Forelimb muscle (tissue), 1 donor: ENCODE measurements at regions not wholly inside any gene's neighbourhood (a gene's known extent, or its start where the extent isn't known, plus 50 kb on each side); places are given as distances from the start of the nearest gene placed in this dataset.
"Not testable (repeated sequence)": the region's sequence is repeated elsewhere in the genome, so short reads cannot be mapped to it uniquely, and the experiment has no call there.

Source experiments
- DNase-seq: peaks from one replicate; pipeline ENCODE4 v3.0.0-alpha.2; 2013; ENCODE audit warnings: low read depth

DNA sequence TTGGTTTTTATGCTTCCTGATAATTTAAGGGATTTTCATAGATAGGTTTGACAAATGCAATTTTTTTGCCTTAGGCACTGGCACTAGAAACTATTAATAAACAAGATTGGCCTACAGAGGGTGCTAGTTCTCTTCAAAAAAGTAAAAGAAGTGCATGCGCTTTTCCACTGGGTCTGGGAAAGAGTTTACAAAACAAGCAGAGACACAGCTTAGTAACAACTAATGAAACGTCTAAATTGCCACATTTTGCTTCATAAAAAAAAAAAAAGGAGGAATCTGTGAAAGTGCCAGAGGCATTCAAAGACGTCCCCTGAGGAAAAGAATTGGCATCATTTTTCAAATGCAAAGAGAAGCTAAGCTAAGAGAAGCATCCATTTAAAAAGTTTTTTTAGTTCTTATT, 58.3 kb upstream of the EEA1 start:
- peak; percentile 69 for DNase-seq

DNA sequence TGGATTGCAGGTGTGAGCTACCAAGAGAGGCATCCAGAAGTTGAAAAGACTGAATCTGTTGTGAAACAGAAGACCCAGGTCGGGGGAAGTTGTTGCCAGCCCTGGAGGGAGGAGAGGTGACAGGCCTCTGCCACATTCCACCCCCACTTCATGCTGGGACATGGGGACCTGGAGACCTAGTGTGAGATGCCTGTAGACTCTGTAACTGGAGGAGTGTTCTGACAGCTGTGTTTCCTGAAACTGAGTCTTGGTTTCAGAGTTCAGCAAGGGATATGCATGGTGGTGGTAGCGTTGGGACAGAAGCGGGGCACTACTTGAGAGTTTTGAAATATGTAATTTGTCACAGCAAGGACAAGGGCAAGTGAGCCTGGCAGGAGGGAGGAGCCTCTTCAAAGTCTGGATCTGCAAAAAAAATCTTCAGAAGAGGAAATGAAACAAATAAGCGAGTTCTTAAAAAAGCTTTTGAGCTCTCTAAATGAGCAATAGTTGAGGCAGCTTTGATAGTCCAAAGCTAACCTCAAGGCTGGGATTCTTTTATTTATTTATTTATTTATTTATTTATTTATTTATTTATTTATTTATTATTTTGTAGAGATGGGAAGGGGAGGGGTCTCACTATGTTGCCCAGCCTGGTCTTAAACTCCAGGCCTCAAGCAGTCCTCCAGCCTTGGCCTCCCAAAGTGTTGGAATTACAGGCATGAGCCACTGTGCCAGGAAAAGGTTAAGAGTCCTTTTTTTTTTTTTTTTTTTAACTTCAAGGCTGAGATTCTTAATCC, 58.9 kb upstream of the EEA1 start:
- no peak for DNase-seq

DNA sequence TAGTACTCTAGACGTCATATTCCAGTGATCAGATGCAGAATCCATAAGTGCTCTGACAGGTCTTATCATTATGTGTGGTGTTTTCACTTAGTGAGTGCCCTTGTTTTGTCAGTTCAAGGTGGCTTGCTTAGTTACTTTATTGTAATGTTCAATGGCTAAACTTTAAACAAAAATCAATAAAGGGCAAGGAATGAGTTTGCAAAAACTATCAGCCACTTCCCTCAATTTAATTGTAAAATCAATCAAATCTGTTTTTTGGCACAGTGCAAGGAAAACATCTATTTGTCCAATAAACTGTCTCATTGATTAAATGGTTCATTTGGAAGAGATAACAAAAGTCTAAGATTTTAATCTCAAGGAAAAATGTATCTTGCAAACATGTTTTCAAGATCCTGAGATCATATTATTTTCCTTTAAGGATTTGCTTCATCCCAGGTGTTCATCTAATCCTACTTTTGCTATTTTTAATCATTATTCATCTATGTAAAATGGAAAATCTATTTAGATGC, 59.6 kb upstream of the EEA1 start:
- DNase-seq = no peak

DNA sequence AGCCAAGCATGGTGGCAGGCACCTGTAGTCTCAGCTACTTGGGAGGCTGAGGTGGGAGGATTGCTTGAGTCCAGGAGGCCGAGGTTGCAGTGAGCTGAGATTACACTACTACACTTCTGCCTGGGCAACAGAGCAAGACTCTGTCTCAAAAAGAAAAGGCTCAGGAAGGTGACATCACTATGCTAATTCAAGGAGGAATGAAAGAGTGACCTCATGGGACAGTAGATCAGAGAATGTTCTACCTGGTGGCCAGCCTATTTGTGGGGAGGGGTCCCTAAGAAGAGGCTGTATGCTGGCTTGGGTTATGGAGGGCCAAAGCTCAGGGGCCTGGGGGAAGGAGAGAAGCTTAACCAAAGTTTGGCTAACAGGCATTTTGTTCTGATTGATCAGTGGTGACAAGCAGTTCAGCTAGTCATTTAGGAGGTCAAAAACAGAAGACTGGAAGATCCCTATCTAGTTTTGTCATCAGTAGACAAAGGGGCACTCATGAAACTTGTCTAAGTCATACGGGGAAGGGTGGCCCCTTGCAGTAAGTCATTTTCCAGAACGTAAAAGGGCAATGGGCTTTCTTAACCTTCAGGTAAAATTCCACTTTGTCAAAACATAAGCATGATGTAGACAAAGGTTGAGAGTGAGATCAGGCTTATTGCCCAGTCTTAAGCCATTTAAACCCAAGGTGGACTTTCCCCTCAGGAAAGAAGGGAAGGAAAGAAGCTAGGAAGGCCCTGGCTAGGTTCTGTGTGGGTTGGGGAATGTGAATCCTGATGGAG, 60.8 kb upstream of the EEA1 start:
- no peak for DNase-seq

GRCh38 chr12:92991134-92991533, 62.0 kb upstream of the EEA1 start:
- no peak for DNase-seq

GRCh38 chr12:92992041-92992440, 62.9 kb upstream of the EEA1 start:
- DNase-seq = no peak

DNA sequence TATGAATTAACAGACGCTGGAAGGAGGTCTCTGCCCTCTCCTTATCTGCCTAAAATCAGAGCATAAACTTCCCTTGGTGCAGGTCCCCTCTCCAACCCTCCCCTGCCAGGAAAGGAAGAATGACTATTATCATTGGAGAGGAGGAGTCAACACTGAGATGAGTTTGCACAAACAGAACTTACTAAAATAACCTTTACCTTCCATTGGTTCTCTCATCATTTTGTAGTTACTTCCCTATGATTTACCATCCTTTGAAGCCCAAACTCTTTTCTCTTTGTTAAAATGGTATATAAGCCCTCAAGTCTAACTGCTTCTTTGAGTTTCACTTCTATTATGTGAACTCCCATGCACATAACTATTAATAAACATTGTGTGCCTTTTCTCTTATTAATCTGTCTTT, 64.2 kb upstream of the EEA1 start:
- DNase-seq = no peak

DNA sequence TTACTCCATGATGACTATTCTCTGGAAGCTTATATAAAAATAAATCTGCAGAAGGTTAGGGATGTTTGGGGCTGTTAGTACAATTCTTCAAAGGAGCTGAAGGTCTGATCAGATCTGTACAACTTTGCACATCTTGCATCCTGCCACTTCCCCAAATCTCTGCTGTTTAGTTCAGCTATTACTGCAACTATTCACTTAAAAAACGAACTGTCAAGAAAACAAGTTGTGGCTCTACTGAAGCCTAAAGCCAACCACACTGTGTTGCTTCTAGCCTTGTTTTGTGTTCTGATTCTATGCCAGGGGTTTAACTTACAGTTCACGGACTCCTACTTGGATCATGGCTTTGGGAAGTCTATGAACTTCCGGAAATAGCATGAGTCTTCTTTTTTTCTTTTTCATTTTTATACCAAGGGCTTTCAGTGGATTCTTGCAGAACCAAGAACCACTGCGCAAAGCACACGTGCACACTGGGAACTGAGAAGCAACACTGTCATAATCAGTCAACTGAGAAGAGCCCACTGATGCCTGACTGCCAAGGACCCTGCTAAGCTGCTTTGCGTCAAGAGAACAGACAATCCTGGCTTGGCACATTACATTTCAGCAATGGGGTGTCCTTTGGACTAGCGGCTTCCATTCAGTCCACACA, 66.3 kb upstream of the EEA1 start:
- DNase-seq = no peak

GRCh38 chr12:93000026-93000425, 70.9 kb upstream of the EEA1 start:
- no peak for DNase-seq

DNA sequence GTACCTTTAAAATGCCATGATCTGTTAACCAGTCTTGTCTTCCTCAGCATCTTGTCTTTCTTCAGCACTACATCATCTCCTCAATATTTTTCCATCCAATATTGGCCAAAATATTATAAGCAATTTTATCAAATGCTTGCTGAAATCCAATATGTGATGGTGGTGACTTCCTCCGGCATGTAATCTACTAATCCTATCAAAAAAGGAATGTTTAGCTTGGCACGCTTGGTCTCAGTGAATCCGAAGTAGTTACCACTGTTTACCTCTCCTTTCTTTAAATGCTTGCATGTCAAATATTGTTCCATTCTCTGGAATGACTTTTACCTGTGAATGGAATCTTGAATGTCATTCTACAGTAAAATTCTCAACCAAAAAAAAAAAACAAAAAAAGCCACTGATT, 72.3 kb upstream of the EEA1 start:
- DNase-seq = no peak

- peak; percentile 58 for DNase-seq
Measured at GRCh38 chr12:93002293-93003054, 73.4 kb upstream of the EEA1 start.

DNA sequence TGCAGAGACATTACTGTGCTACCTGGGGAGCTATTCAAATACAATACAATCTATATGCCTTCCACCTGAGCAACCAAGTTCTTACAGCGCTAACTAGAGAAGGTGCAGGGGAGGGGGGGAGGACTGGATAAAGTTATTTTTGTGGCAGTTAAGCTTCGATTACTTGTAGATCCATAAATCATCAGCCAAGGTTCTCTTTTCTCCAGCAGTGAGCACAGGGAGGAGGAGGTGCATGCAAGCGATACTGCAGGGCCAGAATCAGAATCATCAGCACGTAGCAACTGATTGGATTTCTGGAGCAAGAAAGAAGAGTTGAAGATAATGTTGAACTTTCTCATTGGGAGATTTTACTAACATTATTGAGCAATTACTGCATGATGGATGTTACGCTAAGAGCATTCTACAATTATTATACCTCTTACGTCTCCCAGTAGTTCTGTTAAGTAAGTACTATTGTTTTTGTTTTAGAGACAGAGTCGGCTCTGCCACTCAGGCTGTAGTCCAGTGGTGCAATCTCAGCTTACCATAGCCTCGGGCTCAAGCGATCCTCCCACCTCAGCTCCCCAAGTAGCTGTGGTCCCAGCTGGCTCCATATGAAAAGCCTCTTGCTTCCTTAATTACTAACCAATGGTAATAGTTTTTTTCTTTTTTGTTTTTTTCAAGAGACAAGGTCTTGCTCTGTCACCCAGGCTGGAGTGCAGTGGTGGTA, 74.6 kb upstream of the EEA1 start:
- no peak for DNase-seq

GRCh38 chr12:93005928-93006392, 76.9 kb upstream of the EEA1 start:
- no peak for DNase-seq

DNA sequence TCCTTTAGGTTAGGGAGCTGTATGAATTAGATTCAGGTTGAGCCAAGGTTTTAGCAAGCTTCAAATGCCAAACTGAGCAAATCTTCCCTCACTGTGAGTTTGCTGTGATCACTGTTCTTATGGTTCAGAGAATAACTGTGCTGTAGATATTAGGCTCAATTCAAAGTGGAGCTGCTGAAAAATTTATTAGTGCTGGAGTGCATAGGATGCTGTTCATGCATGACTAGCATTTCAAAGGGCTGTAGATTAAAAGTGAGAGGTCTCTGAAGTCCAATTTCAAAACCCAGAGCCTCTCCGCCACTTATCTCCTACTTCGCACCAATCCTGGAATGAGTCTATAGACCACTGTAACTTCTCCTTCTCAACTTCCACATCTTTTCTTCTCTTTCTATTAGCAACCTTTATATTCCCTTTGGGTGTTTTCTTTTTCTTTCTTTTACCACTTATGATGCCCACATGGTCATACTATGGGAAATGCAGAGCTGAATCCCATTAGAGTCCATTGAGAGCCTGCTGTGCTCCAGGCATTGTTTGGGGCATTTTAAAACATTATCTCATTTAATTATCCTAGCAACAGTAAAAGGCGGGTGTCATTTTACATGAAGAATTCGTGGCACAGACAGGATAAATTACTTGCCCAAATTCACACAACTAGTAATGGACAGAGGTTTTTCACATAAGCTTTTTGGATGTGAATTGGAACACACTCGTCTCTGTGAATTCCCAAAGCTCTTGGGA, 77.5 kb upstream of the EEA1 start:
- DNase-seq = no peak

DNA sequence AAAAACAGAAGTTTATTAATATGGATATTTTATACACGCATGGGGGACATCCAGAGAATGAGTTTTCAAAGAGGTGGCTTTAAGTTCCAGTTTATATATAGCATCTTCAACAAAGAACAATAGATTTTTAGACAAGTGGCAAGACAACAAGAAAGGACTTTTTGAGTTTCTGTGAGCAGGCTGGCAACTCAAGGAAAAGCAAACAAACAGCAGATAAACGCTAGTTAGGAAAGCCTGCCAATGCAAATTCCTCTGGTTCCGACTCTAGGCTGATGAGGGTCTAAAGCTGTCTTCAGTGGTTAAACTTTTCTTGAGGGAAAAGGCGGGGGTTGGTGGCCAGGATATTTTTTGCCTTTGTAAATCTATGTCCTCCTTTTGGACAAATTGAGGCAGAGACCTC, 78.4 kb upstream of the EEA1 start:
- DNase-seq = no peak

DNA sequence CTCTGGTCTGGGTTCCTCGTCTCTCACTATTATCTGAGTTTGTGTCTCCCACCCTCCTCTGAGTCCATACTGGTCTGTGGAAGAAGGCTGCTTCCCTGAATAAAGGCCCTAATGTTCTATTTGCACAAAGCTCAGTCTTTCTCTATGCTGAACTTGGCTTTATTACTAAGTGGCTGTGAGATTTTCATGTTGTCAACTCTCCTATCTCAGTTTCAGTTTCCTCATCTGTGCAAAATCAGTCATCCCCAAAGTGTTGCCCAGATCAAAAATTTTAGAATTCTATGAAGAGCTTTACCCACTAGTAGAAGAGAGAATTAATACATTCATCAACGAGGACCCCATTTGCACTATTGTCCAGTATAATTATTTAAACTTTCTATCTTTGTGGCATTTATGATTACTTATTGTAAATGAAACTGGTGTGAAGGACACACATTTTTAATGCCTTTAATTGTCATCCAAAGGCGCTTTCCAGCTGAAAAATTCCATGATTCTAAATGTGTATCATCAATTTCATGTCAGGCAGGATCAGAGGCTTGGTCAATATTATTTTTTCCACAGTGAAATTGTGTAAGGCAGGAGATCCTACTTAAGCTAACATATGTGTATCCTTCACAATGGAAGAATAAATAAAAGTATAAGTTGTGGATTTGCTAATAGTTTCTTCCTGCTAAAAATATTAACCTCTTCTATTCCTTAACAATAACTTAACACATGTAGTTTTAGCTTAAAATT, 79.1 kb upstream of the EEA1 start:
- no peak for DNase-seq

GRCh38 chr12:93008880-93009279, 79.8 kb upstream of the EEA1 start:
- not testable (repeated sequence) for DNase-seq

DNA sequence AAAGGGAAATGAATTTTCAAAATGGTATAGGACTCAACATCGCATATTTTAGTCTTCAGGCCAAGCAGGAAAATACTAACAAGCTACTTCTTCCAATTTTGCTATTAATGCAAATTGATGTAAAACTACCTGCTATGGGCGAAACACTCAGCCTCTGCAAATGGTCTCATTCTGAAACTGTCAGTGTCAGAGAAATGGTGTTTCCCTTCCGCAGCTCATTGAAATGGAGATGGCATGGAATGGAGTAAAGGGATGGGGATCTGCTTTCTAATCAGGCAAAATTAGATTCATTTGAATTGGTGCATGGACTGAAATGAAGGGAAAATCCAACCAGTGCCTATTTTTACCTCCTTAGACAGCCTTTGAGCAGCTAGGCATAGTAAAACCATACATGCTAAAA, 80.4 kb upstream of the EEA1 start:
- no peak for DNase-seq

GRCh38 chr12:93010461-93010860, 81.4 kb upstream of the EEA1 start:
- DNase-seq = no peak

DNA sequence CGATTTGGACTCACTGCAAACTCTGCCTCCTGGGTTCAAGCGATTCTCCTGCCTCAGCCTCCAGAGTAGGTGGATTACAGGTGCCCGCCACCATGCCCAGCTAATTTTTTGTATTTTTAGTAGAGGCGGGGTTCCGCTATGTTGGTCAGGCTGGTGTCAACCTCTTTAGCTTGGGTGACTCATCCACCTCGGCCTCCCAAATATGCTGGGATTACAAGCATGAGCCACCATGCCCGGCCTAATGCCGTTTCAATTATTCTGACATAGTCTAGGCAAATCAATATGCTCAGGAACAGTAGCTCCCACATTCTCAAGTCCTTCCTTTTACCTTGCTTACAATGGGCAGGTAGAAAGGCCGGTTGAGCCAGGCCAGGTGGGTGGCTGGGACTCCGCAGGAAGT, 82.0 kb upstream of the EEA1 start:
- DNase-seq = no peak
